HepG2 (cell line): ENCODE measurements at regions not wholly inside any gene's neighbourhood (a gene's known extent, or its start where the extent isn't known, plus 50 kb on each side); places are given as distances from the start of the nearest gene placed in this dataset.
A peak's percentile ranks its signal among the peaks of the same experiment; 100 is the strongest.

Source experiments
- BRD4 ChIP-seq: sonication (generic); formaldehyde crosslinking; IDR thresholded peaks from 2 replicates; pipeline ENCODE4 v1.4.0; 2020; ENCODE audit warnings: missing genetic modification reagents
- CBX2 ChIP-seq, 2 experiments: fragments of 200-600 bp in 1 of 2; sonication (generic); formaldehyde crosslinking in 1 of 2; IDR thresholded peaks; 2 replicates each; pipeline versions ENCODE4 v1.7.0 to v1.8.1; 2018 to 2022; ENCODE audit warnings: low read depth in 2 of 2, low read length in 1 of 2, mild to moderate bottlenecking in 1 of 2, missing genetic modification reagents in 1 of 2
- IKZF4 ChIP-seq: sonication (generic); formaldehyde crosslinking; IDR thresholded peaks from 2 replicates; pipeline ENCODE4 v1.5.1; 2020; ENCODE audit warnings: borderline replicate concordance, mild to moderate bottlenecking, low read depth, missing genetic modification reagents; ENCODE audit errors: not compliant biosample characterization
- KAT2B ChIP-seq: fragments of 150-350 bp; IDR thresholded peaks from 2 replicates; pipeline ENCODE4 v1.6.1; 2014; ENCODE audit warnings: low read depth, low read length, borderline replicate concordance
- NFATC3 ChIP-seq: sonication (generic); formaldehyde crosslinking; IDR thresholded peaks from 2 replicates; pipeline ENCODE4 v1.5.1; 2020; ENCODE audit warnings: mild to moderate bottlenecking, missing genetic modification reagents
- NKX3-1 ChIP-seq: sonication (generic); formaldehyde crosslinking; IDR thresholded peaks from 2 replicates; pipeline ENCODE4 v1.5.0; 2020; ENCODE audit warnings: missing genetic modification reagents
- NR2C2 ChIP-seq: sonication (generic); formaldehyde crosslinking; IDR thresholded peaks from 2 replicates; pipeline ENCODE4 v1.4.0; 2020; ENCODE audit warnings: missing genetic modification reagents, mild to moderate bottlenecking, moderate library complexity, borderline replicate concordance
- NR2F2 ChIP-seq: IDR thresholded peaks from 2 replicates; pipeline ENCODE4 v1.6.1; 2012; ENCODE audit warnings: low read depth, inconsistent platforms, borderline replicate concordance
- PAWR ChIP-seq: sonication (generic); formaldehyde crosslinking; IDR thresholded peaks from 2 replicates; pipeline ENCODE4 v1.4.0; 2020; ENCODE audit warnings: missing genetic modification reagents, mild to moderate bottlenecking, borderline replicate concordance
- PAX8 ChIP-seq: sonication (generic); formaldehyde crosslinking; IDR thresholded peaks from 2 replicates; pipeline ENCODE4 v1.8.0; 2022; ENCODE audit warnings: mild to moderate bottlenecking, missing genetic modification reagents, borderline replicate concordance
- PHF8 ChIP-seq: sonication (generic); formaldehyde crosslinking; IDR thresholded peaks from 2 replicates; pipeline ENCODE4 v1.5.0; 2020; ENCODE audit warnings: missing genetic modification reagents
- POLR2G ChIP-seq: fragments of 200-400 bp; formaldehyde crosslinking; IDR thresholded peaks from 2 replicates; pipeline ENCODE4 v1.6.1; 2018; ENCODE audit warnings: mild to moderate bottlenecking, low read depth, low read length, moderate library complexity
- PRMT3 ChIP-seq: sonication (generic); formaldehyde crosslinking; IDR thresholded peaks from 2 replicates; pipeline ENCODE4 v1.8.1; 2022; ENCODE audit warnings: low read depth, mild to moderate bottlenecking, moderate library complexity, missing genetic modification reagents, borderline replicate concordance
- RXRA ChIP-seq: sonication (generic); formaldehyde crosslinking; IDR thresholded peaks from 2 replicates; pipeline ENCODE4 v1.5.1; 2020; ENCODE audit warnings: missing genetic modification reagents
- ZBTB21 ChIP-seq: sonication (generic); formaldehyde crosslinking; IDR thresholded peaks from 2 replicates; pipeline ENCODE4 v1.4.0; 2020; ENCODE audit warnings: missing genetic modification reagents
- ZBTB38 ChIP-seq: sonication (generic); formaldehyde crosslinking; IDR thresholded peaks from 2 replicates; pipeline ENCODE4 v1.5.1; 2020; ENCODE audit warnings: mild to moderate bottlenecking, missing genetic modification reagents
- ZFP36L2 ChIP-seq: sonication (generic); formaldehyde crosslinking; IDR thresholded peaks from 2 replicates; pipeline ENCODE4 v1.4.0; 2020; ENCODE audit warnings: missing genetic modification reagents
- ZFP82 ChIP-seq: sonication (generic); formaldehyde crosslinking; IDR thresholded peaks from 2 replicates; pipeline ENCODE4 v1.5.1; 2020; ENCODE audit warnings: mild to moderate bottlenecking, missing genetic modification reagents, borderline replicate concordance
- ZFP90 ChIP-seq: sonication (generic); formaldehyde crosslinking; IDR thresholded peaks from 2 replicates; pipeline ENCODE4 v1.8.0; 2022; ENCODE audit warnings: missing genetic modification reagents, mild to moderate bottlenecking, inconsistent platforms, borderline replicate concordance
- ZKSCAN8 ChIP-seq: IDR thresholded peaks from 2 replicates; pipeline ENCODE4 v1.6.1; 2016; ENCODE audit warnings: borderline replicate concordance, missing genetic modification reagents, missing compliant biosample characterization
- ZMYM3 ChIP-seq: sonication (generic); formaldehyde crosslinking; IDR thresholded peaks from 2 replicates; pipeline ENCODE4 v1.5.1; 2020; ENCODE audit warnings: mild to moderate bottlenecking, missing genetic modification reagents
- ZNF17 ChIP-seq: sonication (generic); formaldehyde crosslinking; IDR thresholded peaks from 2 replicates; pipeline ENCODE4 v1.5.0; 2020; ENCODE audit warnings: mild to moderate bottlenecking, missing genetic modification reagents
- ZNF225 ChIP-seq: sonication (generic); formaldehyde crosslinking; IDR thresholded peaks from 2 replicates; pipeline ENCODE4 v1.4.0; 2020; ENCODE audit warnings: mild to moderate bottlenecking, missing genetic modification reagents
- ZNF24 ChIP-seq: fragments of 450-650 bp; IDR thresholded peaks from 2 replicates; pipeline ENCODE4 v1.6.1; 2017; ENCODE audit warnings: antibody characterized with exemption, mild to moderate bottlenecking
- ZNF263 ChIP-seq: sonication (generic); formaldehyde crosslinking; IDR thresholded peaks from 2 replicates; pipeline ENCODE4 v1.4.0; 2020; ENCODE audit warnings: missing genetic modification reagents
- ZNF530 ChIP-seq: sonication (generic); formaldehyde crosslinking; IDR thresholded peaks from 2 replicates; pipeline ENCODE4 v1.5.0; 2020; ENCODE audit warnings: low read depth, mild to moderate bottlenecking, missing genetic modification reagents
- ZNF713 ChIP-seq: sonication (generic); formaldehyde crosslinking; IDR thresholded peaks from 2 replicates; pipeline ENCODE4 v1.4.0; 2020; ENCODE audit warnings: mild to moderate bottlenecking, missing genetic modification reagents
- TF ChIP-seq, protein P1 (sequence below): sonication (generic); formaldehyde crosslinking; IDR thresholded peaks from 2 replicates; pipeline ENCODE4 v1.9.0; 2022; ENCODE audit warnings: missing genetic modification reagents, mild to moderate bottlenecking, borderline replicate concordance
- TF ChIP-seq, protein P2 (sequence below): sonication (generic); formaldehyde crosslinking; IDR thresholded peaks from 2 replicates; pipeline ENCODE4 v1.4.0; 2020; ENCODE audit warnings: missing genetic modification reagents, borderline replicate concordance

DNA sequence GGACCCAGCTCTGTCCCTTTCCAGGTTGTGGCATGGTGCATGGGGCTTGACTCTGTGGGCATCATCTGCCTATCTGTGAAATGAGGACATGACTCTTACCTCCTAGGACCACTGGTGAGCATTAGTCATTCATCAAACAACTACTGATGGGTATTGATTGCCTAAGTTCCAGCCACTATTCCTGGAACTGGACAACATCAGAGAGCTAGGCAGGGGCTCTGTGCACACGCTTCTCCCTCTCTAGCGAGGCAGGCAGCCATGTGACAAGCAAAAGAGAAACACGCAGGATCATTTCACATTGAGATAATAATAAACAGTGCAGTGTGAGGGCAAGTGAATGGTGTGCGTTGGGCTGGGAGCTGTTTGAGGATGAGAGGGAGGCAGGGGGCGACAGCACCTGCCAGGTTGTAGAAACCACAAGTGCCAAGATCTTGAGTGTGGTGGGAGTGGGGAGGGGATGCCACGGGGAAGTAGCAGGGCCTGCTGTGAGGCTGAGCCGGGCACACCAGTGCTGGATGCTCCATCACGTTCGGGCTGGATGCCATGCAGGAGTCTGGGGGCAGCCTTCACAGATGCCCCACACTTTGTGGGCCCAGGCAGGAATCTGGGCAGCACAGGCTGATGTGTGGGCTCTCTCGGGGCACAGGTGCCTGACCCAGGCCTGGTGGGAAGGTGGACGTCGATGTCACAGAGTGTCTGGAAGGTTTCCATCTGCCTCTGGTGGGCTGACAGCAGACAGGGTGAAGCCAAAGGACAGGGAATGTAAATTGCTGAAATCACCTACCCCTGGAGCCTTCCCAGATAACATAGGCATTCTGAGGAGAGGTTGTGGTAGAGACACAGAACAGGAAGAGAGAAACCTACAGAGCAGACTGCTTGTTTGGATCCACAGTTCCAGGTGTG lies 405.5 kb downstream of the RPS24 start (continued):
- TF ChIP-seq ZMYM3 (CRISPR knock-in tag): peak; percentile 44; the same call in 1 of the 2 replicates
- no peak for TF ChIP-seq PAX8 (CRISPR knock-in tag)
- TF ChIP-seq PHF8 (CRISPR knock-in tag): no peak
- TF ChIP-seq ZNF530: no peak
- TF ChIP-seq, protein P1, sequence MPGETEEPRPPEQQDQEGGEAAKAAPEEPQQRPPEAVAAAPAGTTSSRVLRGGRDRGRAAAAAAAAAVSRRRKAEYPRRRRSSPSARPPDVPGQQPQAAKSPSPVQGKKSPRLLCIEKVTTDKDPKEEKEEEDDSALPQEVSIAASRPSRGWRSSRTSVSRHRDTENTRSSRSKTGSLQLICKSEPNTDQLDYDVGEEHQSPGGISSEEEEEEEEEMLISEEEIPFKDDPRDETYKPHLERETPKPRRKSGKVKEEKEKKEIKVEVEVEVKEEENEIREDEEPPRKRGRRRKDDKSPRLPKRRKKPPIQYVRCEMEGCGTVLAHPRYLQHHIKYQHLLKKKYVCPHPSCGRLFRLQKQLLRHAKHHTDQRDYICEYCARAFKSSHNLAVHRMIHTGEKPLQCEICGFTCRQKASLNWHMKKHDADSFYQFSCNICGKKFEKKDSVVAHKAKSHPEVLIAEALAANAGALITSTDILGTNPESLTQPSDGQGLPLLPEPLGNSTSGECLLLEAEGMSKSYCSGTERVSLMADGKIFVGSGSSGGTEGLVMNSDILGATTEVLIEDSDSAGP (CRISPR knock-in tag): no peak
- no peak for TF ChIP-seq ZNF24
- no peak for TF ChIP-seq BRD4 (CRISPR knock-in tag)
- TF ChIP-seq ZFP82 (CRISPR knock-in tag): no peak
- no peak for TF ChIP-seq ZNF17 (CRISPR knock-in tag)
- TF ChIP-seq NR2C2 (CRISPR knock-in tag): no peak
- peak; percentile 32; the same call in 1 of the 2 replicates for TF ChIP-seq KAT2B
- no peak for TF ChIP-seq CBX2 (IDR thresholded peaks at IDR 0.05; ENCODE audit: low read depth, low read length)
- no peak for TF ChIP-seq CBX2 (CRISPR knock-in tag; IDR thresholded peaks at IDR 0.05; ENCODE audit: low read depth)
- no peak for TF ChIP-seq IKZF4 (CRISPR knock-in tag)
- TF ChIP-seq ZBTB38 (CRISPR knock-in tag): peak; percentile 62
- no peak for TF ChIP-seq ZFP36L2 (CRISPR knock-in tag)
- no peak for TF ChIP-seq ZKSCAN8 (CRISPR knock-in tag)
- 0 out of 2 replicates have a peak, but pooled peaks have one; percentile 10 for TF ChIP-seq RXRA (CRISPR knock-in tag)
- no peak for TF ChIP-seq ZFP90 (CRISPR knock-in tag)
- TF ChIP-seq ZBTB21 (CRISPR knock-in tag): no peak
- TF ChIP-seq ZNF225 (CRISPR knock-in tag): peak; percentile 82; the same call in 1 of the 2 replicates
- no peak for TF ChIP-seq ZNF713 (CRISPR knock-in tag)
- no peak for TF ChIP-seq PRMT3 (CRISPR knock-in tag)
- TF ChIP-seq POLR2G: no peak
- TF ChIP-seq NFATC3 (CRISPR knock-in tag): no peak
- TF ChIP-seq NR2F2: no peak
- TF ChIP-seq PAWR: no peak
- TF ChIP-seq ZNF263 (CRISPR knock-in tag): no peak
- no peak for TF ChIP-seq NKX3-1 (CRISPR knock-in tag)
- TF ChIP-seq, protein P2, sequence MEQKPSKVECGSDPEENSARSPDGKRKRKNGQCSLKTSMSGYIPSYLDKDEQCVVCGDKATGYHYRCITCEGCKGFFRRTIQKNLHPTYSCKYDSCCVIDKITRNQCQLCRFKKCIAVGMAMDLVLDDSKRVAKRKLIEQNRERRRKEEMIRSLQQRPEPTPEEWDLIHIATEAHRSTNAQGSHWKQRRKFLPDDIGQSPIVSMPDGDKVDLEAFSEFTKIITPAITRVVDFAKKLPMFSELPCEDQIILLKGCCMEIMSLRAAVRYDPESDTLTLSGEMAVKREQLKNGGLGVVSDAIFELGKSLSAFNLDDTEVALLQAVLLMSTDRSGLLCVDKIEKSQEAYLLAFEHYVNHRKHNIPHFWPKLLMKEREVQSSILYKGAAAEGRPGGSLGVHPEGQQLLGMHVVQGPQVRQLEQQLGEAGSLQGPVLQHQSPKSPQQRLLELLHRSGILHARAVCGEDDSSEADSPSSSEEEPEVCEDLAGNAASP: peak; percentile 37; the same call in 1 of the 2 replicates
